Mucosa of rectum (tissue), 2 donors: ENCODE measurements at regions not wholly inside any gene's neighbourhood (a gene's known extent, or its start where the extent isn't known, plus 50 kb on each side); places are given as distances from the start of the nearest gene placed in this dataset.

Source experiments
- H3K27ac ChIP-seq, 2 donors: one replicate each; pipeline ENCODE4 v1.7.0; 2013; ENCODE audit warnings: inconsistent platforms in 2 of 2, low read depth in 2 of 2, low read length in 2 of 2
- H3K27me3 ChIP-seq, 2 donors: one replicate each; pipeline ENCODE4 v1.7.0; 2013; ENCODE audit warnings: low read length in 2 of 2; ENCODE audit not compliant: control insufficient read depth in 2 of 2, insufficient read depth in 2 of 2
- H3K36me3 ChIP-seq, 2 donors: one replicate each; pipeline ENCODE4 v1.7.0; 2013; ENCODE audit warnings: low read length in 2 of 2; ENCODE audit not compliant: control insufficient read depth in 2 of 2, insufficient read depth in 2 of 2
- H3K4me1 ChIP-seq, 2 donors: one replicate each; pipeline ENCODE4 v1.7.0; 2013; ENCODE audit warnings: low read length in 2 of 2, mild to moderate bottlenecking in 1 of 2; ENCODE audit not compliant: control insufficient read depth in 2 of 2, insufficient read depth in 2 of 2
- H3K4me3 ChIP-seq, 2 donors: one replicate each; pipeline ENCODE4 v1.7.0; 2013; ENCODE audit warnings: low read length in 2 of 2
- H3K9ac ChIP-seq, 2 donors: one replicate each; pipeline ENCODE4 v1.7.0; 2013; ENCODE audit warnings: low read length in 2 of 2, low read depth in 1 of 2, mild to moderate bottlenecking in 1 of 2
- H3K9me3 ChIP-seq, 2 donors: one replicate each; pipeline ENCODE4 v1.7.0; 2013; ENCODE audit warnings: low read length in 2 of 2; ENCODE audit not compliant: control insufficient read depth in 2 of 2
- donor health status: healthy.
- donor health status: Normal muscosa, but diverticular disease.

DNA sequence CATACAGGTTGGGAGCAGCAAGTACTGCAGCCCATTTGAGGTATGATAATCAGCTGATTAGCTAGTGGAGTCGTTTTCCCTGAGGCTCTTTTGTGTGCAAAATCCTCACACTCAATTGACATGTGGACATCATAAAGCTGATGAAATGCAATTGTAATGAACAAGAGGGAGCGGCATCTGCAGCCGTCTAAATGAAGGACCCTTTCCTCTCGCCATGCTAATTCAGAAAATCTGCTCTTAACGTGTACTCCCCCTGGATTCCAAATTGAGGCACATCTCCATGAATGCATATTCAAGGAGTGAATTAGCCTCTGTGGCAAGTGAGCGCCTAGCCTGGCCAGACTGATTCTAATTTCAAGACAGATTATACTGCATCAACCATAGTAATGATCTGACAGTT is 260.9 kb upstream of the ATP5MC3 start:
- H3K4me1 ChIP-seq = no peaks in the 10 kb centered on the region
- H3K4me3 ChIP-seq = no peak overlapping the region
- no peaks in the 10 kb centered on the region for H3K27me3 ChIP-seq
- H3K27ac ChIP-seq = no peak overlapping the region
- no peaks in the 10 kb centered on the region for H3K36me3 ChIP-seq
- H3K9ac ChIP-seq = no peak overlapping the region
- no peaks in the 10 kb centered on the region for H3K9me3 ChIP-seq

DNA sequence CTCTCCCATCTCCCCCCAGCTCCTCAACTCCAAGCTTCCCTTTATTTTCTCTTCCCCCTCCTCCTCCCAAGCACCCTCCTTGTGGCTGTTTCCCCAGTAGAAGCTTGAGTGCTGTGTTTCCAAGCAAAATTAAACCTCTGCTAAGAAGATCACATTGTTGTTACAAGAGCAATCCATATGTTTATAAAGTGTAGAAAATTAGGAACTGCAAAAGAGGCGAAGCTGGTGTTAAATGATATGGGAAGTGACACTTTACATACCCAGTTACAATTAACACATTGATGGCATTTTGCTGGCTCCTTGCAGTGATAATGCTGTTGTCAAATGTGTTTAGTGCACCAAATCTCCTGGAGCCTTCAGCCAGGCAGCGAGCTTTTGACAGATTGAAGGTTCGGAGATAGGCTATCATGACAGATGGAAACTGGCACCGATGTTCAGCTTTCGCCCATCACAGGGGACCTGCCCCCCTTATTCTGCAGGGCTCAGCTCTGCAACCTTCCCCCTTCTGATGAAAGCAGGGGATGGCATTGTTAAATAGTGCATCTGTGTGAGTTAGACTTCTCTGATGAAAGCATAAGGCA is 259.8 kb upstream of the ATP5MC3 start:
- Histone ChIP-seq H3K4me3 (no peak overlapping the region), H3K27ac (no peak overlapping the region), H3K27me3 (no peaks in the 10 kb centered on the region), H3K9ac (no peak overlapping the region), H3K4me1 (no peaks in the 10 kb centered on the region), H3K9me3 (no peaks in the 10 kb centered on the region), H3K36me3 (no peaks in the 10 kb centered on the region)

DNA sequence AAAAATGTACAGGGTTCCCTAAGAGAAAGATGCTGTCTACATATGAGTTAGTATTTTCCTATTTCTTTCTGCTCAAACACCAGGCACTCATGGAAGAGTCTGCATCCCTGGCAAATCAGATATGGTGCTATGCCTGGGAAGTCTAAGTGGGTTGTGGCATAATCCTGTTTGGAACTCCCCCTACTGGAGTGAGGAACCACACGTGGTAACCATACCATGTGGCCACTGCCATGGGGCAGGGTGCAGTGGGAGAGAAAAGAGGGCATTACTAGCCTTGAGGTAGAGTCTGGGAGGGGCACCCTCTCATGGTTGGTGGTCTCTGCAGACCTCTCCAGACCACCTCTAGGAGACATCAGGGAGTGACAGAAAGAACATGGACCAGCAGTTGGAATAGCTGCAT is 257.9 kb upstream of the ATP5MC3 start:
- no peaks in the 10 kb centered on the region for H3K4me1 ChIP-seq
- no peaks in the 10 kb centered on the region for H3K9me3 ChIP-seq

DNA sequence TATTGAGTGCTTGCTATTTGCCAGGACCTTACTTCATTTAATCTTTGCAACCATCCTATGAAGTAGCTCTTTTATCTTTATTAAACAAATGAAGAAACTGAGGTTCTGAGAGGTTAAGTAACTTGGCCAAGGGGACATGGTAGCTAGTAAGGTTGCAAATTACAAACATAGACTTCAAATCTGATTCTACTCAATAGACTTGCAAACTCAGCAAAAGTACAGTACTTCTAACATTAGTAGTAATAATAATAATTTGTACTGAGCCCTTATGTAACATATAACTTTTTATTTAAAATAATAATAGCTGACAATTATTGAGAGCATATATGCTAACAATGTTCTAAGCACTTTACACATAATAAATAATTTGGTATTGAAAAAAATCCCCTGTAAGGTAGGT is 255.7 kb upstream of the ATP5MC3 start:
- H3K9ac ChIP-seq = no peak overlapping the region
- no peaks in the 10 kb centered on the region for H3K4me1 ChIP-seq
- H3K27ac ChIP-seq = no peak overlapping the region
- H3K36me3 ChIP-seq = no peaks in the 10 kb centered on the region
- H3K4me3 ChIP-seq = no peak overlapping the region
- H3K9me3 ChIP-seq = no peaks in the 10 kb centered on the region
- no peaks in the 10 kb centered on the region for H3K27me3 ChIP-seq

More for the DNA sequence above, 257.9 kb upstream of the ATP5MC3 start:
- Histone ChIP-seq H3K4me3 (no peak overlapping the region), H3K27ac (no peak overlapping the region), H3K36me3 (no peaks in the 10 kb centered on the region), H3K27me3 (no peaks in the 10 kb centered on the region), H3K9ac (no peak overlapping the region)

DNA sequence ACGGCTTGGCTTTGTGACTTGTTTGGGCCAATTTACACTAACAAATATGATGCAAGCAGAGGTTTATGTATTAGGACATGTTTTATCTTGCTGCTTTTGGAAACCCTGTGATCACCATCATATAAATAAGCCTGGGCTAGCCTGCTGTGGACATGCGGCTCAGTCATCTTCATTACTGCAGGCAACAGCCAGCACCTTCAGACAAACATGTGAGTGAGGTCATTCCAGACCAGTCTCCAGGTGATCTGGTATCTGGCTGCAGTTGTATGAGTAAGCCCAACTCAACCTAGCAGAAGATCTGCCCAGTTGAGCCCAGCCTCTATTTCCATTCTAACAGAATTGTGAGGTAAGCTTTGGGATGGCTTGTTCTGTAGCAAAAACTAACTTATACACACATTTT is 254.6 kb upstream of the ATP5MC3 start:
- H3K4me1 ChIP-seq = no peaks in the 10 kb centered on the region
- H3K36me3 ChIP-seq = no peaks in the 10 kb centered on the region
- H3K4me3 ChIP-seq = no peak overlapping the region
- no peaks in the 10 kb centered on the region for H3K27me3 ChIP-seq
- no peak overlapping the region for H3K9ac ChIP-seq
- no peak overlapping the region for H3K27ac ChIP-seq
- H3K9me3 ChIP-seq = no peaks in the 10 kb centered on the region

DNA sequence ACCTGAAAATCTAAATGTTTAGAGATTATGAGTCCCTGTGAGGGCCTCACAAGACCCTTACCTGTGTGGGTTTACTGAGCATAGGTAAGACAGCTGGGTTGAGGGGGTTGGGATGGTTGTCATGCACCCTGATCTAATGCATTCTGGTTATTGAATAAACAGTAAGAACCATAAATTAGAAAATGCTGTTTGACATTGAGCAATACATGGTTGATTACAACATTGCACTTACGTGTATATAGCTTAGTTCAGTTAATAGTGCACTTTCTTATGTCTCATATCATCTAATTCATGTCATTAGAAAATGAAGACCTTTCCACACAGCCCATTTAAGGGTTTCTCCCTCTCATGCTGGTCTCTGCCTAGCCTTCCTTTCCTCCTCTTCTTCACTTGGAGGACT is 253.5 kb upstream of the ATP5MC3 start:
- H3K9ac ChIP-seq = no peak overlapping the region
- H3K9me3 ChIP-seq = no peaks in the 10 kb centered on the region
- H3K4me1 ChIP-seq = no peaks in the 10 kb centered on the region
- no peak overlapping the region for H3K4me3 ChIP-seq
- no peaks in the 10 kb centered on the region for H3K27me3 ChIP-seq
- no peaks in the 10 kb centered on the region for H3K36me3 ChIP-seq
- no peak overlapping the region for H3K27ac ChIP-seq

DNA sequence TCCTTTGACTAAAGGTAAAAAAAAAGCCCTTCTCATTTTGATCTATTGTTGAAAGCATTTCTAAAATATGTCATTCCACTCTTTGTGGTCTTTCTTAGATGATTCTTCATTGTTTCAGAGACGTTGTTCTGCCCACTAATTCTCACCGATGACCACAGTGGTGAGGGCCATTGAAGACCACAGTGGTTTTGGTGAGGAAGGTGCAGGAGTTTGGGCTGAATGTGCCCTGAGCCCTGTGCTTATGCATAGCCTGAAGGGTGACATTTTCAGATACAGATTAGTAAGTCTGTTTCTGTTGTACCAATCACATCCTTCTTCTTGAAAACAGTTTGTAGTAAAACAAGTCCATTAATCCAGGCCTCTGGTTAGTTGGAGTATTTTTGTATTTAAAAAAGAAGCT is 251.3 kb upstream of the ATP5MC3 start:
- Histone ChIP-seq H3K36me3 (no peaks in the 10 kb centered on the region), H3K4me1 (no peaks in the 10 kb centered on the region), H3K9ac (no peak overlapping the region)

DNA sequence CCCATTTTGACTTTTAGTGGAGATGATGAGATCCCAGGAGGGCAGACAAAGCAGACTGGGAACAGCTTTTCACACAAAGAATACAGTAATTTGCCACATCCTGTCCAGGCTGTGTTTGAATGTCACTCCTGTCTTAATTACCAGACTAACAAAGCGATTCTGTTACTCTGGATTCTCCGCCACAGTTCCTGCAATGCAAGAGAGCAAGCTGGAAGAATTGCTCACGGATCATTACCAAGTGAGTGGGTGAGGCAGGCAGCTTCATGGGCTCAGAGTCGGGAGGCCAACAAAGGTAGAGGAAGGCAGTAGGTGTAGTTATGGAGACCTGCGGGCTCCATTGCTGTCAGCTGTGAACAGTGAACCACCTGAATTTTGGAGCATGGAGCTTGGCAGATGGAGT is 250.5 kb upstream of the ATP5MC3 start:
- Histone ChIP-seq H3K27ac (no peak overlapping the region), H3K4me3 (no peak overlapping the region), H3K36me3 (no peaks in the 10 kb centered on the region), H3K9me3 (no peaks in the 10 kb centered on the region), H3K27me3 (no peaks in the 10 kb centered on the region), H3K4me1 (no peaks in the 10 kb centered on the region), H3K9ac (no peak overlapping the region)

More for the DNA sequence above, 251.3 kb upstream of the ATP5MC3 start:
- Histone ChIP-seq H3K27me3 (no peaks in the 10 kb centered on the region), H3K9me3 (no peaks in the 10 kb centered on the region), H3K4me3 (no peak overlapping the region), H3K27ac (no peak overlapping the region)

DNA sequence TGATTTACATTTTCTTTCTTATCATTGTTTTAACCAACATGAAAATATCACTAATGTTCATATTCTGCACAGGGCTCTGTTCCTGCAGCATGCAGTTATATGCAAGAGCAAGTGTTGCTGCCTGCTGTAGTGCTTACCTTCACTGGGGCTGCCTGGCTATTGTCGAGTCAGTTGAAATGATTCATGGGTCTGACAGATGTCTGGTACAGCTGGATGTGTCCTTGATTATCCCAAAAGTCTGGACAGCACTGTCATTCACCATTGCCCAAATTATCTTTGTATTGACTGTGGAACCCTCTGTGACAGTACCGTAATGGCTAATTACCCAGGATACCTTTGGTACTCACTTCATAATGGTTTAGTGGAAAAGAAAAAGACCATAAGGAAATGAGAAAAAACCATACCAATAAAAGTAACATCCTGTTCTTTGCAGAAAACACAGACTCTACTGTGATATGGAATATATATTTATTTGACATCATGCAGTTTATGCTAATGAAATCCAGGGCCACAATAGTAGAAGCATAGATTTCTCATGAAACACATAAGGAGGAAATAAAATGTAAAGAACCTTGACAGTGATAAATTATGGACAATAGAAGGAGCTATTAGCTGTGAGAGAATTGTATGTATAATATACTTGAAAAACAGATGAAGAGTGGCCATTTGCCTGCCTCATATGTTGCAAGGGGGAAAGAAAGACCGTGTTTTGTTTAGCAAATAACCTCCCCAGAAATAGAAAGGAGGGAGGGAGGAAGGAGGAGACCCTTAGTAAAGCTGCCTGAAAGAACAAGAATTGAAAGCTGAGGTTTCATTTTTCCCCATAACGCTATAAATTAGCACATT is 249.8 kb upstream of the ATP5MC3 start:
- no peaks in the 10 kb centered on the region for H3K9me3 ChIP-seq
- no peaks in the 10 kb centered on the region for H3K36me3 ChIP-seq
- H3K9ac ChIP-seq = no peak overlapping the region
- no peak overlapping the region for H3K27ac ChIP-seq
- H3K4me3 ChIP-seq = no peak overlapping the region
- no peaks in the 10 kb centered on the region for H3K4me1 ChIP-seq
- no peaks in the 10 kb centered on the region for H3K27me3 ChIP-seq

DNA sequence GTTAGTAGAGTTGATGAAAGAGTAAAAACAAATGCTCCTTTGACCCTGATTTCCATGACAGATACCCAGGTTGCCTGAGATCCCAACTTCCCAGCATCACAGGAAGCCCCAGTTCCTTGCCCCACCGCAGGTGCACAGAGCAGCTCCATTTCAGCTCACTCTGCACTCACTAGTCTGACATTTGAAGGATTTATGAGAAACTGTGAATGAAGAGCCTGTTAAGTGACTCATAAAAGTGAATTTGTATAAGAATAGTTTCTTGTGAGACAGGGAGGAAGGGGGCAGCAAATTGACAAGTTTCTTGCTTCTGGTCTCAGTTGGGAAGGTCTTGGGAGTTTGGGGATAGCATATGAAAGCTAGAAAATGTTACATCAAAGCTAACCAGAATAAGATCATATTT is 248.7 kb upstream of the ATP5MC3 start:
- Histone ChIP-seq H3K36me3 (no peaks in the 10 kb centered on the region), H3K4me3 (no peak overlapping the region), H3K9ac (no peak overlapping the region), H3K9me3 (no peaks in the 10 kb centered on the region), H3K4me1 (no peaks in the 10 kb centered on the region), H3K27me3 (no peaks in the 10 kb centered on the region), H3K27ac (no peak overlapping the region)
